Hippocampal formation (tissue), 2 donors: ENCODE measurements at regions not wholly inside any gene's neighbourhood (a gene's known extent, or its start where the extent isn't known, plus 50 kb on each side); places are given as distances from the start of the nearest gene placed in this dataset.

ENCODE experiments used
- DNase-seq, 2 donors: peaks; one replicate each; lab custom pipeline; 2025; lab: John Stamatoyannopoulos, UW

DNA sequence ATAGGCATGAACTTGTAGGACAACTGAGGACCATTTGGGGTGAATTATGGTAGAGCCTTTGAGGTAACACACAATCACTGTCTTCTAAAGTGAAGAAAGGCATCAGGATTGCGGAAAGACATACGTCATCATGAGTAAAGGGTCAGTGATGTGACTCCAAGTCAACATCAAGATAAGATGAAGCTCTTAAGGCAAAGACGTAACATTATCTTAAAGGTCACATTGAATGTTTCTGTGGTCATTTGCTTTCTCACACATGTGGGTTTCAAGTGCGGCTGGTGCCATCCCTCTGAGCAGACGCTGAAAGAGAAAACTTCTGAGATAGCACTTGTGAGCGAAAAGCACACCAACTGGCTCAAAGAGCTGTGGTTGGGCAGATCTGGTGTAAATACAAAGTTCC, 63.3 kb upstream of the GRAMD2B start:
- DNase-seq: no peak

- no peak for DNase-seq
Observed at GRCh38 chr5:126360467-126360866, 62.7 kb upstream of the GRAMD2B start.

DNA sequence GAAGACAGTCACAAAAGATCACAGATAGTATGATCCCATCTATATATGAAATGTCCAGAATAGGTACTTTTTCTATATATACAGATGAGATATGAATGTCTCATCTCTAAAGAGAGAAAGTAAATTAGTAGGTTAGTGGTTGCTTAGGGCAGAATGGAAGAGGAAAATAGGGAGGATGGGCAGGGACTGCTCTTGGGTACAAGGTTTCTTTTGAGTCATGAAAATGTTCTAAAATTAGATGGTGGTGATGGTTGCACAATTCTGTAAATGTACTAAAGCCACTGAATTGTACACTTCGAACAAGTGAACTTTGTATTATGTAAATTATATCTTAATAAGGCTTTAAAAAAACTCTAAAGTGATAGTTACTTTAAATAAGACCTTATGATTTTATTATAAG, 59.6 kb upstream of the GRAMD2B start:
- DNase-seq: no peak

- no peak for DNase-seq
Observed at GRCh38 chr5:126364206-126364902, 58.9 kb upstream of the GRAMD2B start.

DNA sequence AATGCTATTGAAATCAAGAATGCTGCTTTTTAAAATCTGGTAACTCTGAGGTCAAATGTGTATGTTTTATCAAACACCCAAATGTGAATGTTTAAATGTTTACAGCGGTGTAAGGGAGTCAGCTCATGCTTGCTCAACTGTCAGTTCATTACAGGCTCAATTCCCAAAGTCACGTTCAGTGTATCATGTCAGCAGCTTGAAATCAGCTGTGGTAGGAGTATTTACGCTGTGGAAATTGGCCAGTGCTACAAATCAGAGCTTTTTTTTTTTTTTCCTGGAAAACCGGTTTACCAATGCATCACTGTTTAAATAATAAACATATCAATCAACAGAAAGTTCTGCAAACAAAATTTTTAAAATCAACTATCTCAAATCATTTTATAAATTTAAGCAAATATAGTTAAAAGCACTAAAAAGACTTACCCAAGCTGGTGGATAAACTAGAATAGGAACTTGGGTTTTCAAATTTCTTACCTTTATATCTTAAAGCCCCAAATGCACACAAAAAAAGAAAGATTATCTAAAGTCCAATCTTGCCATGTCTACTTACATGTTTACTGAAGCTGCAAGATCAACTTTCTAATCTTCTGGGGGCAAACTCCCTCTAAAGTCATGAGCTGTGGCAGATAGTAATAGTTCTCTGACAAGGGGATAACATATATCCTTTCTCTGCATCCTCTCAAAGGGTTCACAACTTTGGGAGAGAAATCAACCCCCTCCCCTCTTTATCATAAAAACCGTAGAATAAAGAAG, 57.6 kb upstream of the GRAMD2B start:
- no peak for DNase-seq

DNA sequence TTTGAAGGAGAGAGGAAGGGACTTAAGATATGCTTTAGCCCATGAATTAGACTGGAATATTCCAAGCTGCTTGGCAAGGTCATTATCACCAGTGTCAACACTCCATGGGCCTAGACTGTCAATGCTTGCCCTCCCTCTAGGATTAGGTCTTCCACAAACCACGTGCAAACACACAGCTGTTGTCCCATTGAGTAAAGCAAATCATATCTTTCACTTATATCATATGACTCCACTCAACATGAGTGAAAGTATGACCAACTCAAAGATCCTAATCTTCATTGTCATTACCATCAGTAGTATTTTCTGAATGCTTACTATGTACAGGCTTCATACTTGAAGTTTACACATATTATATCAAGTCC, 57.0 kb upstream of the GRAMD2B start:
- DNase-seq: no peak

DNA sequence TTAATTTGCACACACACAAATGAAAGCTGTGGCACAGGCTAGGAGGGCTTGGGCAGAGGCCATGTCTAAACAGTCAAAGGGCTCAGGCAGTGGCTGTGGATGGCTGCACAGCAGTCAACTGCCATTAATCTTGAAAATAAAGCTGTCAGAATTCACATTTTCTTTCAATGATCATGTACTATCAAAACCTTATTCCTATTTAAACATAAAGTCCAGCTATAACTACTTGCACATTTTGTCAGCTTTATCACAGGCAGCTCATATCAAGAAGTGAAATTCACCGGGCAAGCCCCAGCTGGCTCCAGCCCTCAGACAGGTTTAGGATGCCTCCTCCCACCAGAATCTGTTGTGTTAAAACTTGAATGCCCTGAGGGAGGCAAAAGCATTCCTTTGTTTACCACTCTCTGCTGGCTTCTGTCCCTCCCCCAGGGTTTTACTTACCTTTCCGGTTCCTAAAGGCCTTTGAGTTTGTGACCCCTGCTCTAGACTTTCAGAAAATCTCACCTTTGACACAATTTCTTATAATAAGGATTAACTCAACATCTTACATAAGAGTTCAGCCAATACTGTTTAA, 54.9 kb upstream of the GRAMD2B start:
- no peak for DNase-seq

DNA sequence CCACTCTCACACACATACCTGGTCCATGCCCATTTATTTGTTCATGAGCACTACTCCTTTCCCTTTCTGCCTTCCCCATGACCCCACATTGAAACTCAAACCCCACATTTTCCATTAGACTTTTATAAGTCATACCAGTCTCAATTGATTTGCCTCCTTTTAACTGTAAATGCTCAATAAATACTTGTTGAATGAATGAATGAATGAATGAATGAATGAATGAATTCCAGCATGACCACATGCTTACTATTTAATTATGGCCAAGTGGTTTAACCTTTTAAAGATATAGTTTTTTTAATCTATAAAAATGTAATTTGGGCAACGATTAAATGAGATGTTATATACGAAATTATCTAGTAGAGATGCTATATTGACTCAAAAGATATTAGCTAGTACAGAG, 54.1 kb upstream of the GRAMD2B start:
- no peak for DNase-seq

- no peak for DNase-seq
Observed at GRCh38 chr5:126369995-126370731, 53.0 kb upstream of the GRAMD2B start.

- no peak for DNase-seq
Observed at GRCh38 chr5:126370796-126371718, 52.2 kb upstream of the GRAMD2B start.

- DNase-seq: no peak
Observed at GRCh38 chr5:126373375-126374108, 49.7 kb upstream of the GRAMD2B start.
